Endothelial cell of umbilical vein (primary cell): ENCODE measurements at regions not wholly inside any gene's neighbourhood (a gene's known extent, or its start where the extent isn't known, plus 50 kb on each side); places are given as distances from the start of the nearest gene placed in this dataset.

Source experiments
- BruUV-seq: library from RNA; stranded (reverse); fragments of 400-500 nt; replicated peaks from 2 replicates; lab custom pipeline; 2021; lab: Mats Ljungman, UMichigan
- CTCF ChIA-PET: fragments of 300-600, 350-600 bp; sonication (Branson Sonifier 250); formaldehyde crosslinking; loops from one replicate; lab custom pipeline; 2021; ENCODE audit warnings: antibody characterized with exemption, inconsistent platforms; lab: Charles Lee
- POLR2A ChIA-PET: fragments of 300-600, 350-600 bp; sonication (Branson Sonifier 250); formaldehyde crosslinking; loops from one replicate; lab custom pipeline; 2021; ENCODE audit warnings: antibody characterized with exemption, inconsistent platforms; lab: Charles Lee
- DNase-seq: peaks from one replicate; pipeline ENCODE4 v3.0.0-alpha.2; 2011; ENCODE audit warnings: low read depth, low spot score
- FAIRE-seq: peaks from 2 replicates; lab custom pipeline; 2011; peaks lifted over from hg19 to GRCh38; lab: Jason Lieb, UNC
- H2AFZ ChIP-seq: 2 replicates; pipeline ENCODE4 v1.6.0; 2012; ENCODE audit warnings: low read depth, low read length, control low read depth, inconsistent platforms
- H3K27ac ChIP-seq: 2 replicates; pipeline ENCODE4 v1.5.1; 2011; ENCODE audit warnings: low read depth, mild to moderate bottlenecking, control low read depth, low read length, moderate library complexity; ENCODE audit not compliant: insufficient read depth
- H3K27me3 ChIP-seq, 2 experiments: 2 replicates each; pipeline versions ENCODE4 v1.6.0 to v1.6.1; 2011; ENCODE audit warnings: low read length in 2 of 2, mixed read lengths in 1 of 2; ENCODE audit not compliant: control insufficient read depth in 2 of 2, insufficient read depth in 2 of 2
- H3K36me3 ChIP-seq, 2 experiments: 2 replicates in 1 of 2; 3 replicates in 1 of 2; pipeline ENCODE4 v1.5.1; 2011; ENCODE audit warnings: low read length in 2 of 2, mild to moderate bottlenecking in 1 of 2, moderate library complexity in 1 of 2; ENCODE audit not compliant: control insufficient read depth in 2 of 2, insufficient read depth in 2 of 2; ENCODE audit errors: extremely low read depth in 1 of 2
- H3K4me1 ChIP-seq: 3 replicates; pipeline ENCODE4 v1.5.1; 2011; ENCODE audit warnings: mild to moderate bottlenecking, low read length; ENCODE audit not compliant: control insufficient read depth, insufficient read depth; ENCODE audit errors: extremely low read depth
- H3K4me2 ChIP-seq: 2 replicates; pipeline ENCODE4 v1.6.1; 2011; ENCODE audit warnings: low read length, control low read depth, mixed read lengths; ENCODE audit not compliant: insufficient read depth
- H3K4me3 ChIP-seq, 3 experiments: fragments of 200-600 bp in 1 of 3; sonication (generic), shearing (Covaris generic) in 1 of 3; replicated peaks in 1 of 3; 2 replicates each; pipeline ENCODE4 v1.5.1; 2011 to 2016; ENCODE audit warnings: control low read depth in 3 of 3, low read length in 3 of 3, mild to moderate bottlenecking in 2 of 3, inconsistent platforms in 1 of 3, low read depth in 1 of 3, moderate library complexity in 1 of 3; ENCODE audit not compliant: insufficient read depth in 1 of 3
- H3K79me2 ChIP-seq: 2 replicates; pipeline ENCODE4 v1.6.0; 2012; ENCODE audit warnings: low read length, inconsistent platforms; ENCODE audit not compliant: control insufficient read depth, insufficient read depth
- H3K9ac ChIP-seq: replicated peaks from 2 replicates; pipeline ENCODE3; 2011; ENCODE audit warnings: low read length, control low read depth; ENCODE audit not compliant: insufficient read depth; ENCODE audit errors: extremely low read depth
- H3K9me1 ChIP-seq: replicated peaks from 3 replicates; pipeline ENCODE4 v1.6.0; 2011; ENCODE audit warnings: mild to moderate bottlenecking, low read length; ENCODE audit not compliant: control insufficient read depth, insufficient read depth; ENCODE audit errors: extremely low read depth
- H3K9me3 ChIP-seq: replicated peaks from 2 replicates; pipeline ENCODE4 v1.5.1; 2012; ENCODE audit warnings: low read length, inconsistent platforms; ENCODE audit not compliant: control insufficient read depth, insufficient read depth
- H4K20me1 ChIP-seq: replicated peaks from 2 replicates; pipeline ENCODE3; 2011; ENCODE audit warnings: mild to moderate bottlenecking, low read length; ENCODE audit not compliant: control insufficient read depth, insufficient read depth; ENCODE audit errors: extremely low read depth
- EZH2 ChIP-seq: IDR thresholded peaks from 2 replicates; pipeline ENCODE4 v1.6.1; 2012; ENCODE audit warnings: borderline replicate concordance, low read depth, mild to moderate bottlenecking, moderate library complexity, low read length, inconsistent platforms; ENCODE audit not compliant: severe bottlenecking
- FOS ChIP-seq: IDR thresholded peaks from 2 replicates; pipeline ENCODE4 v1.6.1; 2011; ENCODE audit warnings: mild to moderate bottlenecking, low read length, moderate library complexity, borderline replicate concordance; ENCODE audit not compliant: insufficient read depth
- GATA2 ChIP-seq: IDR thresholded peaks from 2 replicates; pipeline ENCODE4 v1.7.0; 2011; ENCODE audit warnings: low read depth, mild to moderate bottlenecking, moderate library complexity, mixed read lengths, low read length; ENCODE audit not compliant: insufficient read length, insufficient read depth
- JUN ChIP-seq: IDR thresholded peaks from 2 replicates; pipeline ENCODE4 v1.6.1; 2011; ENCODE audit warnings: borderline replicate concordance, low read depth; ENCODE audit not compliant: insufficient read length, insufficient read depth
- MAX ChIP-seq: IDR thresholded peaks from 2 replicates; pipeline ENCODE4 v1.6.1; 2011; ENCODE audit not compliant: insufficient read depth, insufficient read length
- MYC ChIP-seq: IDR thresholded peaks from one replicate; pipeline ENCODE4 v1.6.1; 2011; ENCODE audit warnings: mild to moderate bottlenecking, low read depth, low read length
- POLR2A ChIP-seq: IDR thresholded peaks from 2 replicates; pipeline ENCODE4 v1.6.1; 2012; ENCODE audit warnings: low read depth, mild to moderate bottlenecking, control low read depth, low read length
- POLR2AphosphoS5 ChIP-seq: IDR thresholded peaks from 2 replicates; pipeline ENCODE4 v1.6.1; 2012; ENCODE audit warnings: low read depth, mild to moderate bottlenecking, control low read depth, low read length, moderate library complexity; ENCODE audit not compliant: insufficient read depth
- dilution Hi-C: fragments of 300-500 bp; cut with MboI; formaldehyde crosslinking; loops from one replicate; pipeline ENCODE4 v1.15.0; 2019; ENCODE audit warnings: low sequenced_read_pairs; ENCODE audit not compliant: extremely low pct_ligation_motif_present
- intact Hi-C: fragments of 100-400 bp; cut with micrococcal nuclease; formaldehyde crosslinking; loops from one replicate; pipeline ENCODE4 v1.10.0; 2022
- TF ChIP-seq, protein P1 (sequence below), 2 donors: IDR thresholded peaks; 1 replicate in 1 of 2; 2 replicates in 1 of 2; pipeline ENCODE4 v1.5.1; 2011; ENCODE audit warnings: low read length in 2 of 2, mild to moderate bottlenecking in 2 of 2, moderate library complexity in 2 of 2, control low read depth in 1 of 2, inconsistent platforms in 1 of 2, low read depth in 1 of 2; ENCODE audit not compliant: insufficient read depth in 1 of 2; ENCODE audit errors: extremely low read depth in 1 of 2

GRCh38 chr14:76961631-76962302, 66.7 kb downstream of the IRF2BPL start:
- Histone ChIP-seq H3K9ac (peak overlapping the region; percentile 64), H3K27ac (peak overlapping the region; percentile 76), H3K27me3 (no peaks in the 10 kb centered on the region), H3K4me1 (peaks cover 48% of the 10 kb centered on the region), H3K4me3 (peak overlapping the region in 2 of 3 experiments; percentile 17 to 43), H3K36me3 (no peaks in the 10 kb centered on the region), H3K9me3 (no peaks in the 10 kb centered on the region), H3K4me2 (peak overlapping the region; percentile 79), H4K20me1 (no peaks in the 10 kb centered on the region), H3K79me2 (peaks cover 2% of the 10 kb centered on the region), H3K9me1 (no peaks in the 10 kb centered on the region), H2AFZ (peak overlapping the region; percentile 35)
- BruUV-seq: no TSS peak
- dilution Hi-C loops: no loop called here
- CTCF ChIA-PET: interaction anchor here (0.6 to 2.8 kb wide), 21 partner anchors 12 to 1972 kb away, joined by 3 to 32 read pairs (median 5); no protein-coding TSS in a partner anchor
- POLR2A ChIA-PET: interaction anchor here (0.8 to 1.7 kb wide), 4 partner anchors 12 to 98 kb away, joined by 3 to 6 read pairs (median 4); partner anchors contain the start of gene IRF2BPL
- FAIRE-seq: peak; percentile 93
- intact Hi-C loops: loop anchor here (1.0 kb wide), 1 partner anchor 94 kb away; no protein-coding TSS in a partner anchor
- DNase-seq: peak; percentile 91
- TF ChIP-seq GATA2 (peak; percentile 34), JUN (no peak), EZH2 (no peak), POLR2AphosphoS5 (peak; percentile 79), MAX (no peak), POLR2A (peak; percentile 56), FOS (peak; percentile 54), MYC (no peak)
- TF ChIP-seq, protein P1, sequence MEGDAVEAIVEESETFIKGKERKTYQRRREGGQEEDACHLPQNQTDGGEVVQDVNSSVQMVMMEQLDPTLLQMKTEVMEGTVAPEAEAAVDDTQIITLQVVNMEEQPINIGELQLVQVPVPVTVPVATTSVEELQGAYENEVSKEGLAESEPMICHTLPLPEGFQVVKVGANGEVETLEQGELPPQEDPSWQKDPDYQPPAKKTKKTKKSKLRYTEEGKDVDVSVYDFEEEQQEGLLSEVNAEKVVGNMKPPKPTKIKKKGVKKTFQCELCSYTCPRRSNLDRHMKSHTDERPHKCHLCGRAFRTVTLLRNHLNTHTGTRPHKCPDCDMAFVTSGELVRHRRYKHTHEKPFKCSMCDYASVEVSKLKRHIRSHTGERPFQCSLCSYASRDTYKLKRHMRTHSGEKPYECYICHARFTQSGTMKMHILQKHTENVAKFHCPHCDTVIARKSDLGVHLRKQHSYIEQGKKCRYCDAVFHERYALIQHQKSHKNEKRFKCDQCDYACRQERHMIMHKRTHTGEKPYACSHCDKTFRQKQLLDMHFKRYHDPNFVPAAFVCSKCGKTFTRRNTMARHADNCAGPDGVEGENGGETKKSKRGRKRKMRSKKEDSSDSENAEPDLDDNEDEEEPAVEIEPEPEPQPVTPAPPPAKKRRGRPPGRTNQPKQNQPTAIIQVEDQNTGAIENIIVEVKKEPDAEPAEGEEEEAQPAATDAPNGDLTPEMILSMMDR (IDR thresholded peaks at IDR 0.05; ENCODE audit: extremely low read depth in 1 of 2, insufficient read depth in 1 of 2, low read depth in 1 of 2, low read length in 2 of 2): no peak
